ENCODE measurements at regions not wholly inside any gene's neighbourhood (a gene's known extent, or its start where the extent isn't known, plus 50 kb on each side); places are given as distances from the start of the nearest gene placed in this dataset.
"Not testable (repeated sequence)": the region's sequence is repeated elsewhere in the genome, so short reads cannot be mapped to it uniquely, and the experiment has no call there.

DNA sequence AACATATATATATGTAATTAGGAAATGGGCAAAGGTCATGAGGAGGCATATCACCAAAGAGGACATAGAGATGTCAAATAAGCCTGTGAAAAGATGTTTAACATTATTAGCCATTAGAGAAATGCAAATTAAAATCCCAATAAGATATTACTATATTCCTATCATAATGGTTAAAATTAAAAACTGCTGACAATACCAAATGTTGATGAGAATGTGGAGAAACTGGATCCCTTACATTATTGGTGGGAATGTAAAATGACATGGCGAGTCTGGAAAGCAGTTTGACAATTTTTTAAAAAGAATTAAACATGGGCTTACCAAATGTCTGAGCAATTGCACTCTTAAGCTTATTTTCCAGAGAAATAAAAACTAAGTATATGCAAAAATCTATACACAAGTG, 1821.6 kb upstream of the C9orf72 start:
- DNase-seq (ENCODE audit: low spot score) = no peak

DNA sequence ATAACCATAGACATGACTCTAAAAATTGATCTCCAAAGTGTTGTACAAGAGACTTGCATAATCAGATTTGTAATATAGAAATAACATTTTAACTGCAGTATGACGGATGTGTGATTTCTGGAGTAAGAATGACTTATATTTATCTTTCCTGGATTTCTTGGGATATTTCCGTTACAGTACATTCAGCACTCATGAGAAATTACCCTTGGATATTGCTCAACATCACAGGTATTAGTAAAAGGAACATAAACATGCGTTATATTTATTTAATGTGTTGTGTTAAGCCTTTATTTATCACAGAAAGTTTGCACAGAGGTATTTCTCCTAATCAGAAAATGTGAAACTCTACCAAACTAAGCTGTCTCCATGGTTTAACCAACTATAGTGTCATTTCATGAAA, 1823.9 kb upstream of the C9orf72 start:
- DNase-seq (ENCODE audit: low spot score) = no peak

DNA sequence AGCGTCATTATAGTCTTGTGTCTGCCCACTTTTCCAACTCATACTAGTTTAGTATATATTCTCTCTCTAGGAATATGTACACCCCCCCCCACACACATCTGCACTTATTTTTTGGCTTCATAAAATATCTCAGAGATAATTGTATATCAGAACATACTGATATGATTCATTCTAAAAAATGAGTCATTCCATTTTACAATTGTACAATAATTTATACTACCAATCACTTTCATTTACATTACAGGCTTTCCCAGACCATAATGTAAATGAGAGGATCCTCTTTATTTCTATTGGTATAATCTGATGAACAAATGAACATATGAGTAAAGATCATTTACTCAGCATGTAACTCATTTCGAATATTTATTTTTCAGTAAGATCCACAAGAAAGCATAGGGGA, 1842.9 kb upstream of the C9orf72 start:
- DNase-seq (ENCODE audit: low spot score) = no peak

DNA sequence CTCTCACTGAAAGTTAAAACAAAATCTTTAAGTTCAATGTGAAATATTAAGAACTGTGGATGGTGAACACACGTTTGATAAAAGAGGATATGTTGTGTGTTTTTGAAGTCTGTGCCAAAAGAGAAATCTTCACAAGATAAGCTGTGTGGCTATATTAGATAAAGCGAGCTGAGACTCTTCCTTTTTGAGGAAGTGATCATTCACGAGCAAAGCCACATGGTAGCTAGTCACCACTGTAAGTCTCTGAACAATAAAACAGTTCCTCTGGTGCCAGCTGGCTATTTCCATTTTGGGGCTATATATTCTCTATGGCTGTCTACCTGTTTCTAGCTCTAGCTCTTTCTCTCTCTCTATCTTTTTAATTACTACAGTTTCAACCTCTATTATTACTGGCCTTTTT, 1849.2 kb upstream of the C9orf72 start:
- DNase-seq (ENCODE audit: low spot score) = no peak

DNA sequence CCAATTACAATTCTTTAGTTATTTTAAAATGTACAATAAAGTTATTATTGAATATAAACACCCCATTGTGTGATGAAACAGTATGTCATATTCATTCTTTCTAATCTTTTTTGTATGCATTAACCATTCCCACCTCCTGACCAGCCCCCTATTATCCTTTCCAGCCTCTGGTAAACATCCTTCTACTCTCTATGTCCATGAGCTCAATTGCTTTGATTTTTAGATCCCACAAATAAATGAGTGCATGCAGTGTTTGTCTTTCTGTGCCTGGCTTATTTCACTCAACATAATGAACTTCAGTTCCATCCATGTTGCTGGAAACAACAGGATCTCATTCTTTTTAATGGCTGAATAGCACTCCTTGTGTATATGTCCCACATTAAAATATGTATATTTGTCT, 1858.9 kb upstream of the C9orf72 start:
- no peak for DNase-seq (ENCODE audit: low spot score)

DNA sequence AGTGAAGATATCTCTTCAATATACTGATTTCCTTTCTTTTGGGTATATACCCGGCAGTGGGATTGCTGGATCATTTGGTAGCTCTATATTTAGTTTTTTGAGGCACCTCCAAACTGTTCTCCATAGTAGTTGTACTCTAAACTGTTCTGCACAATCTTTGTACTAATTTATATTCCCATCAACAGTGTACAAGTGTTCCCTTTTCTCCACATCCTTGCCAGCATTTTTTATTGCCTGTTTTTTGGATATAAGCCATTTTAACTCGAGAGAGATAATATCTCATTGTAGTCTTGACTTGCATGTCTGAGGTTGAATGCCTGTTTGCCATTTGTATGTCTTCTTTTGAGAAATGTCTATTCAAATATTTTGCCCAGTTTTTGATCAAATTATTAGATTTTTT, 1859.4 kb upstream of the C9orf72 start:
- not testable (repeated sequence) for DNase-seq (ENCODE audit: low spot score)

DNA sequence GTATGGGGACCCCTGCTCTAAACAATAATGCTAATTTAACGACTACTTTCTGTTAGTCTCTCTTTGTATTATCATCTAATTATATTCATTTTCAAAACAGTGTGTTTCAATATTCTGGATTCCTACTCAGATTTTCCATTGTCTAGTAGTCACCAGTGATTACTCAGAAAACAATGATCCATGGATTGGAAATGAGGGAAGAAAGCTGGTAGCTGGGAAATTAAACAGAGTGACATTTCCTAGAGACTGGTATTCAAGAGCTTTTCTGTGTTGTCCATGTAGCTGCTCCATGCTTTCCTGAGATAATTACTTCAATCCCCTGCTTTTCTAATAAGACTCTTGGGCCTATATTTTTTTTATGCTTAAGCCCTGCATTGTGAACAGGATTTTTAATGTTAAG, 1862.1 kb upstream of the C9orf72 start:
- no peak for DNase-seq (ENCODE audit: low spot score)

DNA sequence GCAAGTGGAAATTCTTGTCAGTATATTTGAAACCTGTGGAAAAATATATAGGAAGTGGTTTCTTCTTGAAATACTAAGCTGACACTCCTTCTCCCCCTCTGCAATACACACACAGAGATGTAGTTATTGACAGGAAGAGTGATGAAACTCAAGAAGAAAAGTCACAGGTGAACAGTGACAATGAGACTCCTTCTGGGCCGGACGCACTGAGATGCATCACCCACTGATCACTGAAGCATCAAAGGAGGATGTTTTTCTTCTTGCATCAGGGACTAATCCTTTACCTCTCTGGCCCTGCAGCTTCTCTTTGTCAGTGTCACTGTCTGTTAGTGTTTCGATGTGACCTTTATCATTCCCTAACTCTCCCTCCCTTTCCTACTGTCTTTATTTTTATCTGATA, 1864.2 kb upstream of the C9orf72 start:
- DNase-seq (ENCODE audit: low spot score) = no peak

DNA sequence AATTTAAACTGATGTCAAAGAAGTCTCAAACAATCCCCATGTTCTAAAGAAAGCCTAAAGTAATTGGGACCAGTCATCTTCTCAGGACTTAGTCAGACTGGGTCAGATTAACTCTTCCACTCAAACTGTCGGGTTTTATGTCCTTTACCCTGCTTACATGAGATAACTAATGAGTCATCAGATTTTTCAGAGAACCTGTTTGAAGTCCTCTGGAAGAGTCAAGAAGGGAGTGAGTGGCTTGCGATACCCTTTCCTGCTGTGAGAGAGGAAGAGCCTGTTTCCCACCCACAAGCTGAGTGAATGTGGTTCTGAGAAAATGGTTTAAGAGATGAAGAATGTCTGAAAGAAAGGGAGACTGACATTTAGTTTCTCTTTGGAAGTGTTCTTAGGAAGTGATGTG, 1866.7 kb upstream of the C9orf72 start:
- DNase-seq (ENCODE audit: low spot score) = no peak

DNA sequence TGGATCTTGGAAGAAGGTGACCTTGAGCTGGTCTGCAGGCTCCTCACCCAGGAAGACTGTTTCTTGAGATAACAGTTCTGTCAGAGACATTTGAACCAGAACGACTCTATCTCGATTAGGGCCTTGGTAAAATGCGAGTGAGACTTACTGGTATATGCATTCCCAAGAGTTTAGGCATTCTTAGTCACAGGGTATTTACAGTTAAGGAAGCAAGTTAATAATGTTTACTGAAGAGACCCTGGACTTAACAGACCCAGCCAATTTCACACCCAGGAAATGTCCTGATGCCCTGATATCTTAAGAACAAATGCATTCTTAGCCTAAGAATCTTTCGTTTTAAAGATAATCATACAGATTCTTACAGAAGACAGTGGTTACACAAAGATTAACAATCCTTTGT, 1867.2 kb upstream of the C9orf72 start:
- no peak for DNase-seq (ENCODE audit: low spot score)

DNA sequence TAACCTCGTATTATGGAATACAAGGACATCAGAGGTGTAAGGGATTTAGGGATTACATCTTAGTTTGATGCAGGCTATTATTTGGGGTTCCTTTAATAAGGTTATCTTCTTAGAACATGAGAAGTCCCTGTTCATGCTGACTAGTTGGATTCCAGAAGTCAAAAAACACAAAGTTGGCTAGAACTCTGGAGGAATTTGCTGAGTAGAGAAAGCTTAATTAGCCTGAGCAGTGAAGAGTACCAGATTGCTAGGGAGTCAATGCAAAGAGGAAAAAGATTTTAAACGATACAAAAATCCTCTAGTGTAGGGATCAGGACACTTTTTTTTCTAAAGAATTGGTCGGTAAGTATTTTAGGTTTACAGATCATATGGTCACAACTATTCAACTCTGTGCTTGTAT, 1872.5 kb upstream of the C9orf72 start:
- no peak for DNase-seq (ENCODE audit: low spot score)

DNA sequence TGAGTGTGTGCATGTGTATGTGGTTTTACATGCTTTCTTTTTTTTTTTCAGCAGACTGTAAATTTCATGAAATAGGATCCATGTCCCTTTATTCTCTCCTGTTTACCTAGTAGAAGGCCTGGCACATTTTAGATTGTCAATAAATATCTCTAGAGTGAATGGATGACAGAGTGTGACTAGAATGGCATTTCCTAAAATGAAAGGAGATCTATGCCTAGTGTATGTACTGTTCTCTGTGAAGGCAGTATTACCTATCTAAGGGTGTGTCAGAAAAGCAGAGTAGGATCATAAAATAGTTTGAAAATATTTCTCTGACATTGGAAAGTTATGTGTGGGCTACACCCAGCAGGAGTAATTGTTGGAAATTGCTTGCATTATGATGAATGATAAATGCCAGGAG, 1876.0 kb upstream of the C9orf72 start:
- DNase-seq (ENCODE audit: low spot score) = no peak

DNA sequence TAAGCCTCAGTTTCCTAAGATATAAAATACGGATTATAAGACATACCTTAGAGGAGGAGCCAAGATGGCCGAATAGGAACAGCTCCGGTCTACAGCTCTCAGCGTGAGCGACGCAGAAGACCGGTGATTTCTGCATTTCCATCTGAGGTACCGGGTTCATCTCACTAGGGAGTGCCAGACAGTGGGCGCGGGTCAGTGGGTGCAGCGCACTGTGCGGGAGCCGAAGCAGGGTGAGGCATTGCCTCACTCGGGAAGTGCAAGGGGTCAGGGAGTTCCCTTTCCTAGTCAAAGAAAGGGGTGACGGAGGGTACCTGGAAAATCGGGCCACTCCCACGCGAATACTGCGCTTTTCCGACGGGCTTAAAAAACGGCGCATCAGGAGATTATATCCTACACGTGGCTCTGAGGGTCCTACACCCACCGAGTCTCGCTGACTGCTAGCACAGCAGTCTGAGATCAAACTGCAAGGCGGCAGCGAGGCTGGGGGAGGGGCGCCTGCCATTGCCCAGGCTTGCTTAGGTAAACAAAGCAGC, 1877.1 kb upstream of the C9orf72 start:
- DNase-seq (ENCODE audit: low spot score) = not testable (repeated sequence)

DNA sequence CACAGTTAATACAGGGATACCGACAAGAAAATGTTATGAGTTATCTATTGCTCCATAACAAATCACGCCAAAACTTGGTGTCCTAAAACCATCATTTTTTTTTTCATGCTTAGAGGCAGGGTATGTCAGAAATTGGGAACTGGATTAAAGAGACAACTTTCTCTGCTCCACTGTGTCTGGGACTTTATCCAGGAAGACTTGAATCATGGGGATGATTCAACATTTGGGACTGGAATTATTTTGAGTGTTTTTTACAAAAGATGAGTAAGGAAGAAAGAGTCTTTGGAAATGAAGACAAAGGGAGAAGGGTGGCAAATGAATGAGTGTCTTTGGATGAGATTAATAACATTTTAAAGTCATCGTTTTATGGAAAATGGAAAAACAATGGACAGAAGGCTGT, 1883.7 kb upstream of the C9orf72 start:
- DNase-seq (ENCODE audit: low spot score) = no peak

DNA sequence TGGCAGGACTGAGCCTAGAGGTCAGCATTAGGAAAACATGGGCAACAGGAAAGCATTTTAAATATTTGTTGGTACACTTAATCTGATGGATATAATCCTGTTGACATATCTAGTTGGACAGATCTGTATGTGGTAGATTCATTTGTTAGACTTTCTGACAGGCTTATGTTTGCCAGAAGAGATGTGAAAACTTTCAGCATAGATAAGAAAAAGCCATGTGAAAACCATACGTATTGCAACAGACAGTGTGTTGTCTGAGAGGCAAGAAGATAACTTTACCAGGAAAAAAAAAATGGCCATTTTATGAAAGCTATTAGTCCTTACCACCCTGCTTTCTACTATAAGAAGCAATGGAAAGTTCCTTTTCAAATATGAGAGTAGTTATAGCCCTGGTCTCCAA, 1902.2 kb upstream of the C9orf72 start:
- DNase-seq (ENCODE audit: low spot score) = no peak

DNA sequence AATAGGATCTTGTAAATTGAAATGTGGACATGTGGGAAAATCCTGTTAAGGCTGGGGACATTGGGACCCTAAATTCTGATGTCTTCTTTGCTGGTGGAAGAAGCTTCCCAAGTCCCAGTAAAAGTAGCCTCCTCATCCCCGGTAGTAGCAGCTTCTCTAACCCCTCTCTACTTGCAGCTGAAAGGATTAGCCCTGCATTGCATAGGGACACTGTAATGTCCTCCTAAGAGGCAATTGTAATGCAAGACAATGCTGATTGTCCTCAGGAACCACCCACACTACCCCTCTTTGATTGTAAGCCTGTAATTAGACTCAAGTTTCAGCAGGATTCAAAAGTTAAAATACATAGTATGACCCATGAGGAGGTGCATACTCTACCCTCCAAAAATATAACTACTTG, 1938.4 kb upstream of the C9orf72 start:
- no peak for DNase-seq (ENCODE audit: low spot score)

DNA sequence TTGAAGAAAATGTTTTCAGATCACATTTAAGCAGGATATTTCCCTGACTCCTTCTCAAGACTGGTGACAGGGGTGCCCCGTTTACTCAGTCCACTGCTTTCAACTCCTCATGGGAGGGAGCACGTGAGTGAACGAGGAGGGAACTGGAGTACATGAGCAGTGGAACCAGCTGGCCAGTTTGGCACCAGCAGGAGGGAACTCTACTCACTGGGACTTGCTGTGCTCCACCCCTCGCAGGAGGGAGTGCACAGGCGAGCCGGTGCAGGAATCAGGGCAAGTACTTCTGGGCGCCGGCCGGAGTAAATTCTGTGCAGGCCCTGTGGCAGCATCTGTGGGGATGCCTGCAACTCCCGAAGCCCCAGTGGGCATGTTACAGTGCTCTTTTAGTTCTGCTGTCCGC, 1941.1 kb upstream of the C9orf72 start:
- DNase-seq (ENCODE audit: low spot score) = no peak

DNA sequence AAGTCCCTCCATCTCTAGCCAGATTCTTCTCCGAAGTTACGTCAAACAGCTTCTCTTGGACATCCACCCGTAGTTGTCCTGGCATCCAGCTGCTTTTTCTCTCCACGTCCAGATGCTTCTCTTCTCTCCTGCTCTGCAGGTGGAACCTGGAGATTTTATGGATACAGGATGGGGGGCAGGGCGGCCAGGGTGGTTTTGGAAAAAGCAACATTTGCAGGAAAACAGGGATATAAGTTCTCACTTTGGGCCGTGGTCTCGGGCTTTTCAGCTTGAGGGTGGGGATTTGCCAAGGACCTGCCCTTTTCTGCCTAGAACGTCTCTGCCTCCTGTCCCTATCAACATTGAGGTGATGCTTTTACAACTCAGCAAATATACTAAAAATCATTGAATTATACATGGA, 1941.6 kb upstream of the C9orf72 start:
- DNase-seq (ENCODE audit: low spot score) = no peak

DNA sequence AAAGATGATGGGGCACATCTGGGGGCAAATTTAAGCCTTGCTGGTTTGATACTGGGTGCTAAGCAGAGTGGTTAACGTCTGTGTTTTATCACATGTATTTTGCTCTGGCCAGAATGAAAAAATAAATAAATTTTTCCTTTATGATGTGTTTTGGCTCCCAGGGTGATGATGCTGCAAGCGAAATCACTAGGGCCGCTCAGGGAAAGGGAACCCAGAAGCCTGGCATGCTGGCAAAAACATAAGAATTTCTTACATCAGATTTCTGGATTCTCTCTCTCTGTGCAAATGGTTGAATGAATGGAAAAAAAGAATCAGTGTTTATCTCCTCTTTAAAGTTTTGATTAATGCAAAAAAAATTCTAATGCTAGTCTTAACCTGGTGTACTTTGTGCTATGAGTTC, 1975.2 kb upstream of the C9orf72 start:
- DNase-seq (ENCODE audit: low spot score) = no peak

DNA sequence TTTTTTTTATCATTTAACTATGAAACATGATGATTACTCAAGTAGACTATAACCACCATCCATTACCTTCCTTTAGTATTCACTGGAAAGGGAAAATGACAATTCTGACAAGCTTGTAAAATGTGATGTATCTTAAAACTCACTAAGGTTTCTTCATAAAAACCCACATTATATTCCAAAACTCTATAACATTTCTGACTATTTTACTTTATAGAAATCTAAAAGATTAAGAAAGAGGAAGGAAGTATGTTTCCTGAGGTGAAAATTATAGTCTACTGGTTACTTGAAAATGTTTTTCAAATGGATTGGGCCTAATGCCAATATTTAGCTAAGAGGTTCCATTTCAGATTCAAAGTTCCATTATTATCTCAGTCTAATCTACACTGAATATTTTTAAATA, 1982.2 kb upstream of the C9orf72 start:
- no peak for DNase-seq (ENCODE audit: low spot score)

DNA sequence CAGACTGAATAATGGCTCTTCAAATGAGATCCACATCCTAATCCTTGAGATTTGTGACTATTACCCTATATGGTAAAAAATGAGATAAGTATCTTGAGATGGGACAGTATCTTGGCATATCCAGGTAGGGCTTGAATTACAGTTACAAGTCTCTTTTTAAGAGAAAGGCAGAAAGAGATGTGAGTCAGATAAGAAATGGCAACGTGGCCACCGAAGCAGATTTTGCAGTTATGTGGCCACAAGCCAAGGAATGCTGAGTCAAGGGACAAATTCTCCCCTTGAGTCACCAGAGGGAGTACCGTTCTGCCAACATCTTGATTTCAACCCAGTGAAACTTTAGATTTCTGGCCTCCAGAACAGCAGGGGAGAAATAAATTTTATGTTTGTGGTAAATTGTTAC, 1983.0 kb upstream of the C9orf72 start:
- DNase-seq (ENCODE audit: low spot score) = no peak

DNA sequence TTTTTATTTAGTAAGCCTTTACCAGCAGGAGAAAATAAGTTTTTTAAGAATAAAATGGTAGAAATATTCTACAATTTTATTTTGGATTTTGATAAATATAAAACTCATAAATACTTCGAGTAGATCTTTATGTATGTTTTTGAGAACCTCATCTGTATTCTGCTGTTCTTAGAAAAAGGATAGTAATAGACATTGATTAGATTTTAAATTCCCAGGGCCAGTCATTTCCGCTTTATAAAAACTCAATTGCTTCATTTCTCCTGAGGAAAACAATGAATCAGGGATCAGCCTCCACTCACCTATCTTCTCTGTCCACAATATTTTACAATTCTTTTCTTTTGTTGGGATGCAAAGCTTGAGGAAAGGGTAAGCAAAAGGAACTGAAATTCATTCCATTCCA, 1983.5 kb upstream of the C9orf72 start:
- no peak for DNase-seq (ENCODE audit: low spot score)

DNA sequence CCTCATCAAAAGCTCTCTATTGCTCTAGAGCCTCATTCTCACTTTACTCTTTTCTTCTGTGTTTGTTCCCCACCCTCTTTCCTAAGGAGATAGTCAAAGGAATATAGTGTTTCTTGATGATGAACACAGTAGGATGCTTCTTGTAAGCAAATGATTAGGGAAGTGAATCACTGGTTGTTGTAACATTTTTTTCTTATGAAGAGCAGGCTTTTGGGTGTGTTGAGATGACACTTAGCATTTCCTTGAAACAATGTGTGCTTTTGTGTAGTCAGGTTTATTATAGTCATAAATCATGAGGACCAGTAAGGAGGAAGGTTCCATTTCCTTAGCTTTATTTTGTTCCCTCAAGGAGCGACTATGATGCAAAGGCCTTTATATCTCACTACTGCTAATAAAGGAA, 1991.3 kb upstream of the C9orf72 start:
- no peak for DNase-seq (ENCODE audit: low spot score)

DNA sequence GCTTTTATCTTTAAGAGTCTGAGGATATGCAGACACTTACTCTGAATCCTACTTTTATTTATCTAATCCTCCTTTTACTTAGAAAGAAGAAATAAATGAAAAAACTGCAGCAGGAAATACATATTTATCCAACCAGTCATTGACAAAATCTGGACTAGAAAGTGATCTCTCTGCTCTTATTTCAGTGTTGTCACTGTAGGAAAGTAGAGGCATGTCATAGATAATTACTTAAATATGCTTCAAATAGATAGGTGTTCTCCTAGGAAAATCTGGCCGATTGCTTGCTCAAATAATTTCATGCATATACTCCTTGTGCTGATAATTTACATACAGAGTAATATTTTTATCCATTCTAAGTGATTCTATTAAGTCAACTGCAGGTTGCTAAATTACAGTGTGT, 2001.9 kb upstream of the C9orf72 start:
- no peak for DNase-seq (ENCODE audit: low spot score)

DNA sequence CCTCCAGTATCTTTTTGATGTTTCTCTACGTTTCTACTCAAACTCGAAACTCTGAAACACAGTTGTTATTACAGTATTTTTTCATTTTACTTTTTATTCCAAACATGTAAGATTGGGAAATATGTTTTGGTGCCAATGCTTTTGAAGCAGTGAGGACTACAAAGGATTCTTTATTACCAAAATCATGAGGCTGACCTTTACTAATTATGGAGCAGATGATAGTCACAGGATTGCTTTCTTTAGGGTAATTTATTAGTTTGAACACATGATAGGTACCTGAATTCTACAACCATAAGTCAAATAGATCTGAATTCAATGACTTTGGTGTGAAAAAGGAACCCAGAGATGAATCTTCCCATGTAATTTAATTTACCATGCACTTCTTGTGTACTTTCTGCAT, 2015.1 kb upstream of the C9orf72 start:
- DNase-seq (ENCODE audit: low spot score) = no peak

Measured in LoVo (cell line).